Gastrocnemius medialis (tissue), 4 donors: ENCODE measurements at regions not wholly inside any gene's neighbourhood (a gene's known extent, or its start where the extent isn't known, plus 50 kb on each side); places are given as distances from the start of the nearest gene placed in this dataset.

Source experiments
- ATAC-seq, 2 donors: fragments of 150-250 bp; one replicate each; pipeline ENCODE4 v1.9.1; 2016
- DNase-seq, 2 donors: peaks; one replicate each; pipeline ENCODE4 v3.0.0-alpha.2; 2019
- H3K27ac ChIP-seq, 4 donors: fragments of 200-600 bp; sonication (generic); 1 replicate in 1 of 4; 2 replicates in 3 of 4; pipeline ENCODE4 v1.5.1; 2016 to 2018; ENCODE audit warnings: mild to moderate bottlenecking in 2 of 4, moderate library complexity in 1 of 4
- H3K27me3 ChIP-seq, 3 donors: fragments of 200-600 bp; sonication (generic) in 2 of 3; 1 replicate in 1 of 3; 2 replicates in 2 of 3; pipeline versions ENCODE4 v1.5.1 to v1.6.0; 2016 to 2019; ENCODE audit warnings: mild to moderate bottlenecking in 1 of 3, moderate library complexity in 1 of 3
- H3K36me3 ChIP-seq, 2 donors: fragments of 200-600 bp; sonication (generic) in 1 of 2; one replicate each; pipeline ENCODE4 v1.5.1; 2017 to 2018
- H3K4me1 ChIP-seq, 2 donors: fragments of 200-600 bp; sonication (generic) in 1 of 2; one replicate each; pipeline ENCODE4 v1.5.1; 2016 to 2017; ENCODE audit warnings: mild to moderate bottlenecking in 2 of 2
- H3K4me3 ChIP-seq, 4 donors: fragments of 200-600 bp; sonication (generic) in 3 of 4; 1 replicate in 1 of 4; 2 replicates in 3 of 4; pipeline ENCODE4 v1.5.1; 2016 to 2019; ENCODE audit warnings: mild to moderate bottlenecking in 2 of 4
- H3K9me3 ChIP-seq, 3 donors: fragments of 200-600 bp; sonication (generic) in 2 of 3; 1 replicate in 1 of 3; 2 replicates in 2 of 3; pipeline ENCODE4 v1.5.1; 2016 to 2019
- POLR2A ChIP-seq, 2 donors: fragments of 450-650 bp; IDR thresholded peaks; one replicate each; pipeline ENCODE4 v1.6.1; 2017; ENCODE audit warnings: antibody characterized with exemption in 2 of 2, mild to moderate bottlenecking in 2 of 2, moderate library complexity in 2 of 2
- in situ Hi-C, 4 donors: fragments of 200-750 bp; cut with MboI; loops; one replicate each; pipeline versions ENCODE4 v1.15.0 to v1.8.0; 2017; ENCODE audit warnings: low sequenced_read_pairs in 4 of 4
- intact Hi-C: fragments of 100-400 bp; cut with DNase I; formaldehyde crosslinking; loops from one replicate; pipeline ENCODE4 v1.15.1; 2023; ENCODE audit warnings: low total_unique reads
- TF ChIP-seq, protein P1 (sequence below), 5 experiments: fragments of 450-650 bp in 3 of 5; fragments of 200-600 bp in 2 of 5; sonication (generic) in 2 of 5; IDR thresholded peaks in 4 of 5; conservative IDR thresholded peaks in 1 of 5; 1 replicate in 4 of 5; 2 replicates in 1 of 5; pipeline ENCODE4 v1.5.1; 2016 to 2019; ENCODE audit warnings: antibody characterized with exemption in 5 of 5, mild to moderate bottlenecking in 3 of 5, moderate library complexity in 3 of 5

- intact Hi-C loops = no loop called here
- no peak for TF ChIP-seq POLR2A (IDR thresholded peaks at IDR 0.05)
- TF ChIP-seq, protein P1, sequence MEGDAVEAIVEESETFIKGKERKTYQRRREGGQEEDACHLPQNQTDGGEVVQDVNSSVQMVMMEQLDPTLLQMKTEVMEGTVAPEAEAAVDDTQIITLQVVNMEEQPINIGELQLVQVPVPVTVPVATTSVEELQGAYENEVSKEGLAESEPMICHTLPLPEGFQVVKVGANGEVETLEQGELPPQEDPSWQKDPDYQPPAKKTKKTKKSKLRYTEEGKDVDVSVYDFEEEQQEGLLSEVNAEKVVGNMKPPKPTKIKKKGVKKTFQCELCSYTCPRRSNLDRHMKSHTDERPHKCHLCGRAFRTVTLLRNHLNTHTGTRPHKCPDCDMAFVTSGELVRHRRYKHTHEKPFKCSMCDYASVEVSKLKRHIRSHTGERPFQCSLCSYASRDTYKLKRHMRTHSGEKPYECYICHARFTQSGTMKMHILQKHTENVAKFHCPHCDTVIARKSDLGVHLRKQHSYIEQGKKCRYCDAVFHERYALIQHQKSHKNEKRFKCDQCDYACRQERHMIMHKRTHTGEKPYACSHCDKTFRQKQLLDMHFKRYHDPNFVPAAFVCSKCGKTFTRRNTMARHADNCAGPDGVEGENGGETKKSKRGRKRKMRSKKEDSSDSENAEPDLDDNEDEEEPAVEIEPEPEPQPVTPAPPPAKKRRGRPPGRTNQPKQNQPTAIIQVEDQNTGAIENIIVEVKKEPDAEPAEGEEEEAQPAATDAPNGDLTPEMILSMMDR (IDR thresholded peaks at IDR 0.05 in 4 of 5, conservative IDR thresholded peaks at IDR 0.05 in 1 of 5) = no peak
- H3K27ac ChIP-seq = no peak overlapping the region
- in situ Hi-C loops = no loop called here
- peaks cover 0 to 6% (median 0%) of the 10 kb centered on the region in 3 donors for H3K27me3 ChIP-seq
- no peaks in the 10 kb centered on the region for H3K4me1 ChIP-seq
- H3K9me3 ChIP-seq = no peaks in the 10 kb centered on the region
- ATAC-seq (no peak), DNase-seq (no peak)
- no peaks in the 10 kb centered on the region for H3K36me3 ChIP-seq
- H3K4me3 ChIP-seq = no peak overlapping the region
Measured at GRCh38 chr2:16314001-16314400, 351.6 kb downstream of the CYRIA start.

DNA sequence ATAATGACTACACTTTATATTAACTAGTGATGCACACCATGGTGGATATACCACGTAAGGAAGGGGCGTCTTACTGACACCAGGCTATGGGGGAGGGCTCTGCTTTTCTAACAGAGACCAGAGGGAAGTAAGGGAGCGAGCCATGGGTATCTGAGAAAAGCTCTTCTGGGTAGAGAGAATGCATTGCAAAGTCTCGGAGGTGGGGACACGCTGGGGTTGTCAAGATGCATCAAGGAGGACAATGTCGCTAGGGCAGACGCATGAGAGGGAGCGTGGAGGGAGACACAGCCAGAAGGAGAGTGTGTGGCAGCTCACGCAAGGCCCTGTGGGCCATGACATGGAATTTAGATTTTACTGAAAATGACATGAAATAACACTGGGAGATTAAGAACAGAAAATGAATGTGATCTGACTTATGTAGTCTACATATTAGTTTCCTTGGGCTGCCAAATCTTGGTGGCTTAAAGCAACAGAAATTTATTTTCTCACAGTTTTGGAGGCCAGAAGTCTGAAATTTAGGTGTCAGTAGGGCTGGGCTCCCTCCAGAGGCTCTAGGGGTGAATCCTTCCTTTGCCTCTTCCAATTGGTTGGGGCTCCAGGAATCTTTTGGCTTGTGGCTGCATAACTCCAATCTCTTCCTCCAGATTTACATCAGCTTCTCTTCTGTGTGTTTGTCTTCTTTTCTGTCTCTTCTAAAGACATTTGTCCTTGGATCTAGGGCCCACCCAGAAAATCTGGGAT is 352.2 kb downstream of the CYRIA start:
- Histone ChIP-seq H3K9me3 (no peaks in the 10 kb centered on the region), H3K27ac (no peak overlapping the region), H3K36me3 (no peaks in the 10 kb centered on the region), H3K4me3 (no peak overlapping the region), H3K27me3 (peaks cover 0 to 6% (median 0%) of the 10 kb centered on the region in 3 donors), H3K4me1 (no peaks in the 10 kb centered on the region)
- ATAC-seq (no peak), DNase-seq (no peak)
- TF ChIP-seq POLR2A (IDR thresholded peaks at IDR 0.05) = no peak
- TF ChIP-seq, protein P1 (IDR thresholded peaks at IDR 0.05 in 4 of 5, conservative IDR thresholded peaks at IDR 0.05 in 1 of 5) = no peak
- in situ Hi-C loops = no loop called here
- intact Hi-C loops = no loop called here

- no peaks in the 10 kb centered on the region for H3K9me3 ChIP-seq
- no peaks in the 10 kb centered on the region for H3K36me3 ChIP-seq
- DNase-seq (no peak), ATAC-seq (no peak)
- H3K4me3 ChIP-seq = no peak overlapping the region
- no peak for TF ChIP-seq POLR2A (IDR thresholded peaks at IDR 0.05)
- TF ChIP-seq, protein P1 (IDR thresholded peaks at IDR 0.05 in 4 of 5, conservative IDR thresholded peaks at IDR 0.05 in 1 of 5) = no peak
- no peaks in the 10 kb centered on the region for H3K4me1 ChIP-seq
- H3K27ac ChIP-seq = no peak overlapping the region
- intact Hi-C loops (no loop called here), in situ Hi-C loops (no loop called here)
- H3K27me3 ChIP-seq = peaks cover 0 to 6% (median 0%) of the 10 kb centered on the region in 3 donors
Measured at GRCh38 chr2:16312771-16313170, 352.9 kb downstream of the CYRIA start.

- no peaks in the 10 kb centered on the region for H3K9me3 ChIP-seq
- H3K4me3 ChIP-seq = no peak overlapping the region
- in situ Hi-C loops (no loop called here), intact Hi-C loops (no loop called here)
- no peak overlapping the region for H3K27ac ChIP-seq
- H3K4me1 ChIP-seq = no peaks in the 10 kb centered on the region
- H3K27me3 ChIP-seq = peaks cover 0 to 6% (median 0%) of the 10 kb centered on the region in 3 donors
- DNase-seq = no peak
- TF ChIP-seq, protein P1 (IDR thresholded peaks at IDR 0.05 in 4 of 5, conservative IDR thresholded peaks at IDR 0.05 in 1 of 5) = no peak
- TF ChIP-seq POLR2A (IDR thresholded peaks at IDR 0.05) = no peak
- no peaks in the 10 kb centered on the region for H3K36me3 ChIP-seq
- no peak for ATAC-seq
Measured at GRCh38 chr2:16311521-16312440, 353.9 kb downstream of the CYRIA start.
